GM10266 (cell line): ENCODE measurements at regions not wholly inside any gene's neighbourhood (a gene's known extent, or its start where the extent isn't known, plus 50 kb on each side); places are given as distances from the start of the nearest gene placed in this dataset.
A peak's percentile ranks its signal among the peaks of the same experiment; 100 is the strongest.

Experiments used
- DNase-seq: peaks from one replicate; pipeline ENCODE4 v3.0.0; 2012; ENCODE audit errors: extremely low spot score
- CTCF ChIP-seq: IDR thresholded peaks from 2 replicates; pipeline ENCODE4 v1.5.1; 2012; ENCODE audit warnings: mild to moderate bottlenecking, low read depth; ENCODE audit not compliant: control insufficient read depth, insufficient read depth; ENCODE audit errors: missing control alignments

- no peak for DNase-seq
- TF ChIP-seq CTCF: no peak
Measured at GRCh38 chr15:62740141-62741004, 302.2 kb upstream of the TPM1 start.

- DNase-seq: no peak
- no peak for TF ChIP-seq CTCF
Measured at GRCh38 chr15:62741106-62741505, 301.4 kb upstream of the TPM1 start.

- peak; percentile 50 for DNase-seq
- peak; percentile 76 for TF ChIP-seq CTCF
Measured at GRCh38 chr15:62742409-62743171, 300.0 kb upstream of the TPM1 start.

- no peak for TF ChIP-seq CTCF
- no peak for DNase-seq
Measured at GRCh38 chr15:62745621-62746225, 296.8 kb upstream of the TPM1 start.

GRCh38 chr15:62748196-62748595 is 294.4 kb upstream of the TPM1 start:
- TF ChIP-seq CTCF: no peak
- no peak for DNase-seq

- DNase-seq: no peak
- no peak for TF ChIP-seq CTCF
Measured at GRCh38 chr15:62749036-62749815, 293.3 kb upstream of the TPM1 start.
